Loucy (cell line): ENCODE measurements at regions not wholly inside any gene's neighbourhood (a gene's known extent, or its start where the extent isn't known, plus 50 kb on each side); places are given as distances from the start of the nearest gene placed in this dataset.

ENCODE experiments used
- H2AFZ ChIP-seq: fragments of 200-600 bp; sonication (generic); 2 replicates; pipeline ENCODE4 v1.6.0; 2016; ENCODE audit warnings: antibody characterized with exemption, mild to moderate bottlenecking, low read length, moderate library complexity
- H3F3A ChIP-seq: fragments of 200-600 bp; 2 replicates; pipeline ENCODE4 v1.6.0; 2016; ENCODE audit warnings: antibody characterized with exemption, low read depth, mild to moderate bottlenecking
- H3K27me3 ChIP-seq: fragments of 200-600 bp; sonication (generic); 2 replicates; pipeline ENCODE4 v1.6.1; 2014; ENCODE audit warnings: low read length, mild to moderate bottlenecking; ENCODE audit not compliant: insufficient read depth, poor library complexity, severe bottlenecking
- H3K36me3 ChIP-seq: fragments of 200-600 bp; sonication (generic); 2 replicates; pipeline ENCODE4 v1.6.1; 2016; ENCODE audit warnings: low read length; ENCODE audit not compliant: insufficient read depth
- H3K4me1 ChIP-seq: fragments of 200-600 bp; sonication (generic); 2 replicates; pipeline ENCODE4 v1.5.1; 2014; ENCODE audit warnings: low read length, mild to moderate bottlenecking; ENCODE audit not compliant: insufficient read depth, poor library complexity, severe bottlenecking
- H3K4me2 ChIP-seq: fragments of 200-600 bp; sonication (generic); 2 replicates; pipeline ENCODE4 v1.6.0; 2014; ENCODE audit warnings: antibody characterized with exemption, low read length, low read depth, mild to moderate bottlenecking; ENCODE audit not compliant: poor library complexity, severe bottlenecking
- H3K4me3 ChIP-seq: fragments of 200-600 bp; sonication (generic); 2 replicates; pipeline ENCODE4 v1.5.1; 2014; ENCODE audit warnings: low read length, mild to moderate bottlenecking, mixed read lengths; ENCODE audit not compliant: poor library complexity, severe bottlenecking
- H3K79me2 ChIP-seq: fragments of 200-600 bp; sonication (generic); 2 replicates; pipeline ENCODE4 v1.6.1; 2014; ENCODE audit warnings: low read length; ENCODE audit not compliant: insufficient read depth
- H3K9ac ChIP-seq: fragments of 200-600 bp; sonication (generic); 2 replicates; pipeline ENCODE4 v1.6.0; 2014; ENCODE audit warnings: mild to moderate bottlenecking, low read depth, low read length, moderate library complexity; ENCODE audit not compliant: poor library complexity, severe bottlenecking
- H3K9me2 ChIP-seq: fragments of 200-600 bp; sonication (generic); replicated peaks from 2 replicates; pipeline ENCODE4 v1.6.1; 2016; ENCODE audit warnings: low read depth, low read length, mixed read lengths
- H3K9me3 ChIP-seq: fragments of 200-600 bp; sonication (generic); 2 replicates; pipeline ENCODE4 v1.6.1; 2014; ENCODE audit warnings: mild to moderate bottlenecking, antibody characterized with exemption, low read length, low read depth; ENCODE audit not compliant: insufficient read depth
- H4K20me1 ChIP-seq: fragments of 200-600 bp; sonication (generic); 2 replicates; pipeline ENCODE4 v1.6.0; 2014; ENCODE audit warnings: antibody characterized with exemption, low read length, mild to moderate bottlenecking; ENCODE audit not compliant: insufficient read depth, poor library complexity, severe bottlenecking
- CTCF ChIP-seq: fragments of 200-600 bp; sonication (generic); conservative IDR thresholded peaks from 2 replicates; pipeline ENCODE4 v1.5.1; 2014; ENCODE audit warnings: mild to moderate bottlenecking, antibody characterized with exemption, low read length
- EZH2phosphoT487 ChIP-seq: fragments of 200-600 bp; IDR thresholded peaks from 2 replicates; pipeline ENCODE4 v1.6.1; 2018; ENCODE audit warnings: antibody characterized with exemption, mild to moderate bottlenecking, moderate library complexity, borderline replicate concordance

GRCh38 chr10:114730291-114730690 lies 72.2 kb upstream of the ABLIM1 start:
- Histone ChIP-seq H3K4me1 (peaks cover 10% of the 10 kb centered on the region), H2AFZ (no peak overlapping the region), H3K27me3 (no peaks in the 10 kb centered on the region), H3K4me2 (no peak overlapping the region), H3K9me3 (no peaks in the 10 kb centered on the region), H3K4me3 (no peak overlapping the region), H3K9me2 (no peaks in the 10 kb centered on the region), H3K36me3 (peaks cover 26% of the 10 kb centered on the region; the same call in 1 of the 2 replicates), H4K20me1 (peaks cover 27% of the 10 kb centered on the region), H3K9ac (no peak overlapping the region), H3K79me2 (peaks cover 87% of the 10 kb centered on the region), H3F3A (0 out of 2 replicates have a peak, but pooled peaks cover 3% of the 10 kb centered on the region)
- TF ChIP-seq CTCF (no peak), EZH2phosphoT487 (no peak)

GRCh38 chr10:114732931-114733330 lies 74.9 kb upstream of the ABLIM1 start:
- Histone ChIP-seq H4K20me1 (peaks cover 34% of the 10 kb centered on the region), H3K27me3 (no peaks in the 10 kb centered on the region), H3K9ac (no peak overlapping the region), H3K9me3 (no peaks in the 10 kb centered on the region), H3K36me3 (peaks cover 26% of the 10 kb centered on the region; the same call in 1 of the 2 replicates), H3K4me2 (no peak overlapping the region), H3K4me1 (peaks cover 14% of the 10 kb centered on the region), H3K4me3 (no peak overlapping the region), H3K79me2 (peaks cover 86% of the 10 kb centered on the region), H3K9me2 (no peaks in the 10 kb centered on the region), H3F3A (0 out of 2 replicates have a peak, but pooled peaks cover 3% of the 10 kb centered on the region), H2AFZ (no peak overlapping the region)
- TF ChIP-seq EZH2phosphoT487 (no peak), CTCF (no peak)

GRCh38 chr10:114735946-114736345 lies 77.9 kb upstream of the ABLIM1 start:
- Histone ChIP-seq H3K9ac (no peak overlapping the region), H3K9me2 (no peaks in the 10 kb centered on the region), H3K4me3 (no peak overlapping the region), H3K9me3 (no peaks in the 10 kb centered on the region), H3K79me2 (peaks cover 84% of the 10 kb centered on the region), H3F3A (0 out of 2 replicates have a peak, but pooled peaks cover 3% of the 10 kb centered on the region), H3K36me3 (peaks cover 19% of the 10 kb centered on the region; the same call in 1 of the 2 replicates), H3K4me2 (no peak overlapping the region), H3K4me1 (peaks cover 14% of the 10 kb centered on the region), H2AFZ (no peak overlapping the region), H4K20me1 (peaks cover 41% of the 10 kb centered on the region), H3K27me3 (no peaks in the 10 kb centered on the region)
- no peak for TF ChIP-seq EZH2phosphoT487
- no peak for TF ChIP-seq CTCF
